ENCODE measurements at regions not wholly inside any gene's neighbourhood (a gene's known extent, or its start where the extent isn't known, plus 50 kb on each side); places are given as distances from the start of the nearest gene placed in this dataset.

GRCh38 chr20:1774479-1774878, 116.9 kb upstream of the SIRPG start:
- no peak for TF ChIP-seq CTCF (IDR thresholded peaks at IDR 0.05)
- TF ChIP-seq POLR2A (IDR thresholded peaks at IDR 0.05), result no peak

Measured in esophagus squamous epithelium (tissue), 4 donors.